ENCODE measurements at regions not wholly inside any gene's neighbourhood (a gene's known extent, or its start where the extent isn't known, plus 50 kb on each side); places are given as distances from the start of the nearest gene placed in this dataset.

DNA sequence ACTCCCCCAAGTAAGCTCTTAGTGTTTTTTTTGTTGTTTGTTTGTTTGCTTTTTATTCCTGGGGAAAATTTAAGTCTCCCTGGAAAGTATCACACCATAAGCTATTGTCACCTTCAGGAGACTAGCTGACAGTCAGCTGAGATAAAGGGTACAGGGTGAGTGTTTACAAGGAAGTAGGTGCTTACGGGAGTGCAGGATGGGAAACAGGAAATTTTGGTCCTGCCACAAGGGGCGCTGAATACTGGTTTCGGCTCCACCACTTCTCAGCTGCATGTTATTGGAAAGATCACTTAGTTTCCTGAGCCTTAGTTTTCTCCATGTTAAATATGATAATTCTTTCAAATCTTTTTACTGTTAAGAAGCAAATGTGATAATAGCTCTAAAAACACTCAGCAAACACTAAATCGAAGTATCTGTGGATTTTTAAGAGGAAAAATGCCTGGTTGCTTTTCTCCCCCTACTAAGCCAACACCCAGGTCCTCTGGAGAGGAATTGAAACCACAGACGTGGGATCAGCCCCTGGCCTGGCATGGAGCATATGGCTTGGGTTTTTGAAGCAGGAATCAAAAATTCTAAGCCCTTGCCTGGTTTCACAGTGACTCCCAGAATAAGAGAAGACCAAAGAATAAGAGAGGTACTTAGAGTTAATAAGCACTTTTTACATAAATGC is 90.7 kb downstream of the SCN11A start:
- Histone ChIP-seq H4K20me1 (ENCODE audit: insufficient read depth, low read length) (no peaks in the 10 kb centered on the region), H3K4me2 (ENCODE audit: insufficient read depth, low read length) (peak overlapping the region; percentile 66), H3K27ac (ENCODE audit: low read depth, low read length) (no peak overlapping the region), H3K27me3 (ENCODE audit: insufficient read depth, low read length) (no peaks in the 10 kb centered on the region), H3K36me3 (ENCODE audit: insufficient read depth, low read length) (no peaks in the 10 kb centered on the region), H3K9me3 (ENCODE audit: low read depth, low read length) (no peaks in the 10 kb centered on the region), H3K4me1 (ENCODE audit: insufficient read depth, low read length) (no peaks in the 10 kb centered on the region), H2AFZ (ENCODE audit: low read length) (peak overlapping the region; percentile 72), H3K79me2 (ENCODE audit: insufficient read depth, low read length) (no peaks in the 10 kb centered on the region), H3K4me3 (ENCODE audit: insufficient read depth, low read length) (peak overlapping the region; percentile 25)
- no peak for DNase-seq (ENCODE audit: insufficient read length, low spot score, missing footprints)
- TF ChIP-seq CTCF (IDR thresholded peaks at IDR 0.05; ENCODE audit: extremely low read depth, low read depth, low read length) = peak; percentile 88

- H3K4me3 ChIP-seq (ENCODE audit: insufficient read depth, low read length) = no peak overlapping the region
- H3K9me3 ChIP-seq (ENCODE audit: low read depth, low read length) = no peaks in the 10 kb centered on the region
- no peak overlapping the region for H3K4me2 ChIP-seq (ENCODE audit: insufficient read depth, low read length)
- DNase-seq (ENCODE audit: insufficient read length, low spot score, missing footprints) = no peak
- H3K27ac ChIP-seq (ENCODE audit: low read depth, low read length) = no peak overlapping the region
- no peaks in the 10 kb centered on the region for H3K79me2 ChIP-seq (ENCODE audit: insufficient read depth, low read length)
- H3K36me3 ChIP-seq (ENCODE audit: insufficient read depth, low read length) = no peaks in the 10 kb centered on the region
- no peaks in the 10 kb centered on the region for H4K20me1 ChIP-seq (ENCODE audit: insufficient read depth, low read length)
- TF ChIP-seq CTCF (IDR thresholded peaks at IDR 0.05; ENCODE audit: extremely low read depth, low read depth, low read length) = no peak
- H3K4me1 ChIP-seq (ENCODE audit: insufficient read depth, low read length) = no peaks in the 10 kb centered on the region
- H2AFZ ChIP-seq (ENCODE audit: low read length) = no peak overlapping the region
- no peaks in the 10 kb centered on the region for H3K27me3 ChIP-seq (ENCODE audit: insufficient read depth, low read length)
Observed at GRCh38 chr3:38960042-38960622, 91.6 kb downstream of the SCN11A start.

DNA sequence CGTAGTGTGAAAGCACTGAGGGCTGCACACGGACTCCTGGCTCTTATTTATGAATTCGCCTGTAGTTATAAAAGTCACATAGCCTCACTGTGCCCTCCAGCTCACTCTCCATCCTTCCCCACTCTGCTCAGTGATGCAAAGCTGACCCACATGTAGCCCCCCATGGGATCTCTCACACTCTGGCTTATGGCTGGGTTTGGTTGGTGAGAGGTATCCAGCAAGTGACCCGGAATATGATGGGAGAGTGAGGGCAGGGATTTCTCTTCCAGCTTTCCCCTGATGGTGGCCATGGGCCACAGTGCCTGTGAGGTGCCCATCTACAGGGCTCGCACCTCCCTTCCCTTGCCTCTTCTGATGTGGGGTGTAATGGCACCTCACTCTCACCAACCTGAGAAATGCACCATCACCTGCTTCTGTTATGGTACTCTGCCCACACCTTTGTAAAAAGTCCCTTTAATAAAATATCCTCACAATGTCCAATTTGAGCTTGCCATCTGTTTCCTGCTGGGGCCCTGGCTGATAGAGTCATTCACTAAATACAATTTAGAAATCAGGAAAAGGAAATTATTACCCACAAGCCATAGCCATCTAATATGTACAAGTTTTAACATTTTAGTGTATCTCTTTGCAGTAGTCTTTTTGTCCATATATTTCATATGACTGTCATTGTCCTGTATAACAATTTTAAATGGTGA is 93.6 kb downstream of the SCN11A start:
- Histone ChIP-seq H3K9me3 (ENCODE audit: low read depth, low read length) (no peaks in the 10 kb centered on the region), H3K4me3 (ENCODE audit: insufficient read depth, low read length) (no peak overlapping the region), H3K79me2 (ENCODE audit: insufficient read depth, low read length) (no peaks in the 10 kb centered on the region), H2AFZ (ENCODE audit: low read length) (no peak overlapping the region), H4K20me1 (ENCODE audit: insufficient read depth, low read length) (no peaks in the 10 kb centered on the region), H3K36me3 (ENCODE audit: insufficient read depth, low read length) (no peaks in the 10 kb centered on the region), H3K4me1 (ENCODE audit: insufficient read depth, low read length) (no peaks in the 10 kb centered on the region), H3K27ac (ENCODE audit: low read depth, low read length) (no peak overlapping the region), H3K4me2 (ENCODE audit: insufficient read depth, low read length) (no peak overlapping the region), H3K27me3 (ENCODE audit: insufficient read depth, low read length) (no peaks in the 10 kb centered on the region)
- TF ChIP-seq CTCF (IDR thresholded peaks at IDR 0.05; ENCODE audit: extremely low read depth, low read depth, low read length) = no peak
- no peak for DNase-seq (ENCODE audit: insufficient read length, low spot score, missing footprints)

GRCh38 chr3:38957296-38957695 is 94.4 kb downstream of the SCN11A start:
- H3K27ac ChIP-seq (ENCODE audit: low read depth, low read length) = no peak overlapping the region
- H3K36me3 ChIP-seq (ENCODE audit: insufficient read depth, low read length) = no peaks in the 10 kb centered on the region
- H3K9me3 ChIP-seq (ENCODE audit: low read depth, low read length) = no peaks in the 10 kb centered on the region
- no peak overlapping the region for H2AFZ ChIP-seq (ENCODE audit: low read length)
- no peaks in the 10 kb centered on the region for H4K20me1 ChIP-seq (ENCODE audit: insufficient read depth, low read length)
- H3K4me1 ChIP-seq (ENCODE audit: insufficient read depth, low read length) = no peaks in the 10 kb centered on the region
- H3K27me3 ChIP-seq (ENCODE audit: insufficient read depth, low read length) = no peaks in the 10 kb centered on the region
- no peak for DNase-seq (ENCODE audit: insufficient read length, low spot score, missing footprints)
- H3K4me3 ChIP-seq (ENCODE audit: insufficient read depth, low read length) = no peak overlapping the region
- no peak for TF ChIP-seq CTCF (IDR thresholded peaks at IDR 0.05; ENCODE audit: extremely low read depth, low read depth, low read length)
- H3K4me2 ChIP-seq (ENCODE audit: insufficient read depth, low read length) = no peak overlapping the region
- no peaks in the 10 kb centered on the region for H3K79me2 ChIP-seq (ENCODE audit: insufficient read depth, low read length)

Measured in osteoblast (primary cell).